Brain microvascular endothelial cell (primary cell): ENCODE measurements at regions not wholly inside any gene's neighbourhood (a gene's known extent, or its start where the extent isn't known, plus 50 kb on each side); places are given as distances from the start of the nearest gene placed in this dataset.

Experiments
- DNase-seq: peaks from one replicate; pipeline ENCODE4 v3.0.0-alpha.2; 2020
- H3K27ac ChIP-seq: fragments of 250-450 bp; sonication (Bioruptor Pico); 2 replicates; pipeline ENCODE4 v1.5.1; 2020; ENCODE audit warnings: mild to moderate bottlenecking, moderate library complexity
- H3K27me3 ChIP-seq: fragments of 250-450 bp; sonication (Bioruptor Pico); replicated peaks from 2 replicates; pipeline ENCODE4 v1.5.1; 2020; ENCODE audit warnings: mild to moderate bottlenecking
- H3K36me3 ChIP-seq: fragments of 250-450 bp; sonication (Bioruptor Pico); replicated peaks from 2 replicates; pipeline ENCODE4 v1.5.1; 2020; ENCODE audit warnings: mild to moderate bottlenecking
- H3K4me3 ChIP-seq: 2 replicates; pipeline ENCODE4 v1.5.1; 2011; ENCODE audit warnings: low read depth, mild to moderate bottlenecking, control low read depth, low read length, moderate library complexity
- in situ Hi-C: cut with HindIII; loops from 2 replicates; pipeline ENCODE4 v1.10.0; 2017; ENCODE audit warnings: low sequenced_read_pairs, low pct_ligation_motif_present
- TF ChIP-seq, protein P1 (sequence below): IDR thresholded peaks from 2 replicates; pipeline ENCODE4 v1.5.1; 2011; ENCODE audit warnings: low read depth, mild to moderate bottlenecking, moderate library complexity, low read length, control low read depth, inconsistent platforms; ENCODE audit errors: missing control alignments

DNA sequence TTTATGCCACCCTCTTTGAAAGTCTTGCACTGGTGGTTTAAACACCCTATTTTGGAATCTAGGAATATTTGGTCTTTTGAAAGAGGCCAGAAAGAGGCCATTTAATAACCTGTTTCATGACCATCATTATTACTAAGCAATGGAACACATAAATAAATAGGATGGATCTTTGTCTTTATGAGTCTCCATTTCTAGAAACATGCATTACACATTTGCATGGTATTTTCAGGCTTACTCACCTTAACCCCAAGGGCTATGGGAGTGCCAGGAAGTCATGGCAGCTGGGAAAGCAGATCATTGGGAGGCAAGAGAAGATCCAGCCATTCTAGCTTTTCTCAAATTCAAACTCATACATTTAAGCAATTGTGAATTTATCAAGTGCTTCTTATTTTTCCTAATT lies 185.8 kb upstream of the POU2AF2 start:
- no peaks in the 10 kb centered on the region for H3K27me3 ChIP-seq
- DNase-seq: no peak
- TF ChIP-seq, protein P1, sequence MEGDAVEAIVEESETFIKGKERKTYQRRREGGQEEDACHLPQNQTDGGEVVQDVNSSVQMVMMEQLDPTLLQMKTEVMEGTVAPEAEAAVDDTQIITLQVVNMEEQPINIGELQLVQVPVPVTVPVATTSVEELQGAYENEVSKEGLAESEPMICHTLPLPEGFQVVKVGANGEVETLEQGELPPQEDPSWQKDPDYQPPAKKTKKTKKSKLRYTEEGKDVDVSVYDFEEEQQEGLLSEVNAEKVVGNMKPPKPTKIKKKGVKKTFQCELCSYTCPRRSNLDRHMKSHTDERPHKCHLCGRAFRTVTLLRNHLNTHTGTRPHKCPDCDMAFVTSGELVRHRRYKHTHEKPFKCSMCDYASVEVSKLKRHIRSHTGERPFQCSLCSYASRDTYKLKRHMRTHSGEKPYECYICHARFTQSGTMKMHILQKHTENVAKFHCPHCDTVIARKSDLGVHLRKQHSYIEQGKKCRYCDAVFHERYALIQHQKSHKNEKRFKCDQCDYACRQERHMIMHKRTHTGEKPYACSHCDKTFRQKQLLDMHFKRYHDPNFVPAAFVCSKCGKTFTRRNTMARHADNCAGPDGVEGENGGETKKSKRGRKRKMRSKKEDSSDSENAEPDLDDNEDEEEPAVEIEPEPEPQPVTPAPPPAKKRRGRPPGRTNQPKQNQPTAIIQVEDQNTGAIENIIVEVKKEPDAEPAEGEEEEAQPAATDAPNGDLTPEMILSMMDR: no peak
- H3K36me3 ChIP-seq: no peaks in the 10 kb centered on the region
- in situ Hi-C loops: no loop called here
- H3K27ac ChIP-seq: no peak overlapping the region
- no peak overlapping the region for H3K4me3 ChIP-seq

DNA sequence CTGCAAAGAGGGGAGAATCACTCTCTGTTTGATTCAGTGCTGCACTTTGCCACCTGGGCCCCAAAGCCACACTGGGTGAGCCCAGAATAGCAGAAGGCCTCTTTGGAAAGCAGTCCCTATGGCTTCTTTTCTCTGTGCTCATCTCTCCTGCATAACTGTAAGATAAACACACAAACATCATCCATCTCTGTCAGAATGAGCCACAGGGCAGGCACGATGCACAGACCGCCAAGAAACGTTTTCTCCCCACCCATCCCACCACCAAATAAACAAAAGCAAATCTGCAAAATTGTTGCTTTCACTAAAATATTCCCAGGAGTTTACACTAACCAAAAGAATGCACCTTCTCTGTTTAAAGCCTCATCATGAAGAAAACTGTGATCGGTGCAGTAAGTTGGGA lies 196.4 kb upstream of the POU2AF2 start:
- in situ Hi-C loops: no loop called here
- H3K4me3 ChIP-seq: no peak overlapping the region
- no peak overlapping the region for H3K27ac ChIP-seq
- H3K27me3 ChIP-seq: no peaks in the 10 kb centered on the region
- TF ChIP-seq, protein P1: no peak
- no peaks in the 10 kb centered on the region for H3K36me3 ChIP-seq
- DNase-seq: no peak

DNA sequence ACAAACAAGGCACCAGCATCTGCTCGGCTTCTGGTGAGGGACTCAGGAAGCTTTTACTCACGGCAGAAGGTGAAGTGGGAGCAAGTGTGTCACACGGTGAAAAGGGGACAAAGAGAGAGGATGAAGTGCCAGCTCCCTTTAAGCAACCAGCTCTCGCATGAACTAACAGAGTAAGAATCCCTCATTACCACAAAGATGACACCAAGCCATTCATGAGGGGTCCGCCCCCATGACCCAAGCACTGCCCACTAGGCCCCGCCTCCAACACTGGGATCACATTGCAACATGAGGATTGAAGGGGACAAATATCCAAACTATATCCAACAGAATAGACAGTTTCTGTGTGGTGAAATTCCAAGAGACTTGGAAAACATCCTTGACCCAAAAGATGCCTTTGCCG lies 198.2 kb upstream of the POU2AF2 start:
- TF ChIP-seq, protein P1: no peak
- Histone ChIP-seq H3K27ac (no peak overlapping the region), H3K36me3 (no peaks in the 10 kb centered on the region), H3K4me3 (no peak overlapping the region), H3K27me3 (no peaks in the 10 kb centered on the region)
- in situ Hi-C loops: no loop called here
- no peak for DNase-seq

DNA sequence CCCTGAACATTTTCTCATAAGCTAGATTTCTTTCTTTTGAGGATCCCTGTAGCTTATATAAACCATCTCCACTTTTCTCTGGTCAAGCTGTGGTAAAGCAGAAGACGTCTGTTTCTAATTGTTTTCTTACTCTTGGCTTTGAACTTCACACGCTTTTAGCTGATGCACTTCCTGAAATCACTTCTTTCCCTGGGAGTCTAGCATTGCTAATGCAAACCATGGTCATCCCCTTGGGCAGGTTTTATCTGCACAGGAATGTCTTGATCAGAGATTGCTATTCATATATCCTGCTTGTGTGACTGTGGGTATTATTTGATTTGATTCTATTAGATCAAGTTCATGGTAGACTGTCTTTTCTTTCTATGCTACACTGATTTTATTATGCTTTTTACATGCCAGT lies 199.2 kb upstream of the POU2AF2 start:
- Histone ChIP-seq H3K4me3 (no peak overlapping the region), H3K27ac (no peak overlapping the region), H3K27me3 (no peaks in the 10 kb centered on the region), H3K36me3 (no peaks in the 10 kb centered on the region)
- DNase-seq: peak; percentile 29
- in situ Hi-C loops: no loop called here
- TF ChIP-seq, protein P1: no peak

DNA sequence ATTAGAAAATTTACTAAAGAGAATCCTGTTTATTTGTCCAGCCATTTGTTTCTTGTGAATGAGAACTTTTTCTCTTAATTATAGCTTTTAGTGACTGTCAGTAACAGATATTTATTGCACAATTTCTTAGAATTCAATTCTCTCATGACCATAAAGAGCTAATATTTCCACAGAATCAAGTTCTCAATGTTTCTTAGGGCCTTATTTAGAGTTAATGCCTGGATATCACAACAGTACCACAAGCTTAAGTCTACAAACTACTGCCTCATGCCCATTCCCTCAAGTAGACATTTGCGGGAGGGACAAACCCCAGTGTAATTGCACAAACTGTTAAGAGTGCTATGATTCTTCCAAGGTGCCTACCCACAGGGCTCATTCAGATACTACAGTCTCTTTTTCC lies 199.7 kb upstream of the POU2AF2 start:
- no peak for DNase-seq
- Histone ChIP-seq H3K4me3 (no peak overlapping the region), H3K27ac (no peak overlapping the region), H3K36me3 (no peaks in the 10 kb centered on the region), H3K27me3 (no peaks in the 10 kb centered on the region)
- TF ChIP-seq, protein P1: no peak
- in situ Hi-C loops: no loop called here

DNA sequence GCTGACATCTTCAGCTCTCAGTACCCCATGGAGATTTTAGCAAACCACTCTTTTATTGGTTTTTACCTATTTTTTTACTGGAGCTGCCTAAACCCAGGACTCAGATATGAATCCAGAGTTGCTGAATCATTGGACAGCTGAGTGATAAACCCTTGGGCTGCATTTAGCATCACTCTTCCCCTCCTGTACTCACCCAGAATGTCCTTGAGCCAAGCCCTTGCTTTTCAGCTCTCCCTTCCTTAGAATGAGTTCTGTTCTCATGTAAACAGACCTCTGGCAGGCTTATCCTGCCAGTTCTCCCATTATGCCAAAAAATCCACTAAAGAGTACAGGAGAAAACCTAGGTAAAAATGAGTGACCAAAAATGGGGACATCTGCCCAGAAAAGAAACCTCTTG lies 200.1 kb upstream of the POU2AF2 start:
- no peak for DNase-seq
- TF ChIP-seq, protein P1: no peak
- Histone ChIP-seq H3K36me3 (no peaks in the 10 kb centered on the region), H3K27me3 (no peaks in the 10 kb centered on the region), H3K4me3 (no peak overlapping the region), H3K27ac (no peak overlapping the region)
- in situ Hi-C loops: no loop called here
